ENCODE measurements at regions not wholly inside any gene's neighbourhood (a gene's known extent, or its start where the extent isn't known, plus 50 kb on each side); places are given as distances from the start of the nearest gene placed in this dataset.

GRCh38 chr18:51617167-51617566, 419.7 kb upstream of the MEX3C start (continued):
- TF ChIP-seq CHD7 (IDR thresholded peaks at IDR 0.05; ENCODE audit: low read depth, low read length) (no peak), MXI1 (IDR thresholded peaks at IDR 0.05; ENCODE audit: low read depth, low read length) (no peak), DACH1 (IDR thresholded peaks at IDR 0.05; ENCODE audit: partially characterized antibody) (no peak), ZNF133 (CRISPR knock-in tag; IDR thresholded peaks at IDR 0.05) (no peak), ZSCAN29 (IDR thresholded peaks at IDR 0.05) (no peak), KDM4B (IDR thresholded peaks at IDR 0.05; ENCODE audit: borderline replicate concordance in 2 of 2, low read depth in 1 of 2) (no peak), CHD4 (IDR thresholded peaks at IDR 0.05; ENCODE audit: insufficient read depth, insufficient replicate concordance, low read depth, low read length, poor library complexity, severe bottlenecking) (no peak), POLR3A (IDR thresholded peaks at IDR 0.05; ENCODE audit: borderline replicate concordance, extremely low read depth, insufficient read depth, insufficient read length) (no peak), SRSF1 (IDR thresholded peaks at IDR 0.05; ENCODE audit: low read depth, low read length) (no peak)

Data from K562 (cell line).